PC-9 (cell line): ENCODE measurements at regions not wholly inside any gene's neighbourhood (a gene's known extent, or its start where the extent isn't known, plus 50 kb on each side); places are given as distances from the start of the nearest gene placed in this dataset.

ENCODE experiments used
- EZH2 ChIP-seq: fragments of 200-600 bp; sonication (generic); IDR thresholded peaks from 2 replicates; pipeline ENCODE4 v1.8.0; 2017; ENCODE audit warnings: antibody characterized with exemption, low read depth
- TF ChIP-seq, protein P1 (sequence below): fragments of 200-600 bp; sonication (generic); conservative IDR thresholded peaks from 2 replicates; pipeline ENCODE4 v1.6.1; 2017; ENCODE audit warnings: mixed run types, antibody characterized with exemption, mild to moderate bottlenecking, moderate library complexity

DNA sequence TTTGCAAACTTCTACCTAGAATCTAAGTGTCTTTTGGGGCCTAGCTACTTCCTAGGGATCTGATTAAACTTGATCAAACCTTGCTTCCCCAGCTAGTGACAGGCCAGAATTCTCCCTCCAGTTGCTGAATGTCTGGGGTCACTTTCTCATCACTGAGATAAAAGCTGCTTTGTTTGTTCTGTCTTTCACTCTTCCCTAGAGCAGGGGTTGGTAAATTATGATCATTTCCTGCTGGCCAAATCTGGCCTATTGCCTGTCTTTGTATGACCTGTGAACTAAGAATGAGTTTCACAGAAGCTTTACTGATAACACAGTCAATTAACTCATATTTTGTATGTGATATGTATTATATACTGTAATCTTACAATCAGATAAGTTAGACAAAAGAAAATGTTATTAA, 157.8 kb upstream of the AADAT start:
- TF ChIP-seq, protein P1, sequence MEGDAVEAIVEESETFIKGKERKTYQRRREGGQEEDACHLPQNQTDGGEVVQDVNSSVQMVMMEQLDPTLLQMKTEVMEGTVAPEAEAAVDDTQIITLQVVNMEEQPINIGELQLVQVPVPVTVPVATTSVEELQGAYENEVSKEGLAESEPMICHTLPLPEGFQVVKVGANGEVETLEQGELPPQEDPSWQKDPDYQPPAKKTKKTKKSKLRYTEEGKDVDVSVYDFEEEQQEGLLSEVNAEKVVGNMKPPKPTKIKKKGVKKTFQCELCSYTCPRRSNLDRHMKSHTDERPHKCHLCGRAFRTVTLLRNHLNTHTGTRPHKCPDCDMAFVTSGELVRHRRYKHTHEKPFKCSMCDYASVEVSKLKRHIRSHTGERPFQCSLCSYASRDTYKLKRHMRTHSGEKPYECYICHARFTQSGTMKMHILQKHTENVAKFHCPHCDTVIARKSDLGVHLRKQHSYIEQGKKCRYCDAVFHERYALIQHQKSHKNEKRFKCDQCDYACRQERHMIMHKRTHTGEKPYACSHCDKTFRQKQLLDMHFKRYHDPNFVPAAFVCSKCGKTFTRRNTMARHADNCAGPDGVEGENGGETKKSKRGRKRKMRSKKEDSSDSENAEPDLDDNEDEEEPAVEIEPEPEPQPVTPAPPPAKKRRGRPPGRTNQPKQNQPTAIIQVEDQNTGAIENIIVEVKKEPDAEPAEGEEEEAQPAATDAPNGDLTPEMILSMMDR: no peak
- TF ChIP-seq EZH2: no peak
